ENCODE measurements at regions not wholly inside any gene's neighbourhood (a gene's known extent, or its start where the extent isn't known, plus 50 kb on each side); places are given as distances from the start of the nearest gene placed in this dataset.

GRCh38 chr13:52961987-52962386, 66.6 kb upstream of the OLFM4 start:
- 58 to 68% (median 66%) methylated on average over 4 of the region's 4 CpGs for WGBS, 3 donors
- Histone ChIP-seq H3K36me3 (ENCODE audit: insufficient read depth in 1 of 2, low read depth in 1 of 2) (no peaks in the 10 kb centered on the region), H3K4me3 (no peak overlapping the region), H3K9me3 (no peaks in the 10 kb centered on the region), H3K27me3 (ENCODE audit: insufficient read depth in 3 of 3, low read length in 2 of 3) (peaks cover 0 to 2% (median 0%) of the 10 kb centered on the region in 3 donors), H3K27ac (no peak overlapping the region), H3K4me1 (no peaks in the 10 kb centered on the region)
- DNase-seq, result no peak
- intact Hi-C loops (cut with DNase I), result no loop called here
- no peak for TF ChIP-seq CTCF (IDR thresholded peaks at IDR 0.05)
- ATAC-seq, result no peak

GRCh38 chr13:52961256-52961910, 67.2 kb upstream of the OLFM4 start:
- no peaks in the 10 kb centered on the region for H3K36me3 ChIP-seq (ENCODE audit: insufficient read depth in 1 of 2, low read depth in 1 of 2)
- no peak for DNase-seq
- no peak overlapping the region for H3K4me3 ChIP-seq
- intact Hi-C loops (cut with DNase I), result no loop called here
- no peak for TF ChIP-seq CTCF (IDR thresholded peaks at IDR 0.05)
- no peak for ATAC-seq
- H3K9me3 ChIP-seq, result no peaks in the 10 kb centered on the region
- 57 to 72% (median 61%) methylated on average over 3 of the region's 3 CpGs for WGBS, 3 donors
- H3K4me1 ChIP-seq, result no peaks in the 10 kb centered on the region
- peaks cover 0 to 2% (median 0%) of the 10 kb centered on the region in 3 donors for H3K27me3 ChIP-seq (ENCODE audit: insufficient read depth in 3 of 3, low read length in 2 of 3)
- no peak overlapping the region for H3K27ac ChIP-seq

GRCh38 chr13:52955472-52955874, 73.1 kb upstream of the OLFM4 start:
- DNase-seq (peak in 1 of 2 donors; percentile 64), ATAC-seq (peak in 1 of 4 donors; percentile 66)
- H3K4me1 ChIP-seq, result no peaks in the 10 kb centered on the region
- no peak overlapping the region for H3K4me3 ChIP-seq
- no peaks in the 10 kb centered on the region for H3K36me3 ChIP-seq (ENCODE audit: insufficient read depth in 1 of 2, low read depth in 1 of 2)
- whole genome bisulfite sequencing, 3 donors, result 29 to 40% (median 29%) methylated on average over 4 of the region's 4 CpGs
- H3K27me3 ChIP-seq (ENCODE audit: insufficient read depth in 3 of 3, low read length in 2 of 3), result no peaks in the 10 kb centered on the region
- no peaks in the 10 kb centered on the region for H3K9me3 ChIP-seq
- TF ChIP-seq CTCF (IDR thresholded peaks at IDR 0.05), result no peak
- no peak overlapping the region for H3K27ac ChIP-seq
- intact Hi-C loops (cut with DNase I), result no loop called here

GRCh38 chr13:52954838-52955237, 73.8 kb upstream of the OLFM4 start:
- Histone ChIP-seq H3K4me3 (no peak overlapping the region), H3K27ac (no peak overlapping the region), H3K27me3 (ENCODE audit: insufficient read depth in 3 of 3, low read length in 2 of 3) (no peaks in the 10 kb centered on the region), H3K36me3 (ENCODE audit: insufficient read depth in 1 of 2, low read depth in 1 of 2) (no peaks in the 10 kb centered on the region), H3K4me1 (no peaks in the 10 kb centered on the region), H3K9me3 (no peaks in the 10 kb centered on the region)
- DNase-seq (no peak), ATAC-seq (no peak)
- intact Hi-C loops (cut with DNase I), result no loop called here
- 67 to 76% (median 69%) methylated on average over 2 of the region's 2 CpGs for WGBS, 3 donors
- TF ChIP-seq CTCF (IDR thresholded peaks at IDR 0.05), result no peak

- 37 to 59% (median 38%) methylated on average over 6 of the region's 6 CpGs for WGBS, 3 donors
- no peak overlapping the region for H3K4me3 ChIP-seq
- intact Hi-C loops (cut with DNase I), result no loop called here
- no peaks in the 10 kb centered on the region for H3K9me3 ChIP-seq
- ATAC-seq, result peak in 1 of 4 donors; percentile 38
- H3K27ac ChIP-seq, result no peak overlapping the region
- DNase-seq, result no peak
- H3K4me1 ChIP-seq, result no peaks in the 10 kb centered on the region
- H3K27me3 ChIP-seq (ENCODE audit: insufficient read depth in 3 of 3, low read length in 2 of 3), result no peaks in the 10 kb centered on the region
- no peaks in the 10 kb centered on the region for H3K36me3 ChIP-seq (ENCODE audit: insufficient read depth in 1 of 2, low read depth in 1 of 2)
- no peak for TF ChIP-seq CTCF (IDR thresholded peaks at IDR 0.05)
Observed at GRCh38 chr13:52950436-52950956, 78.1 kb upstream of the OLFM4 start.
